Stimulated activated naive CD4-positive, alpha-beta T cell treated with Interleukin-2 at 50 U/mL for 16 hours (primary cell): ENCODE measurements at regions not wholly inside any gene's neighbourhood (a gene's known extent, or its start where the extent isn't known, plus 50 kb on each side); places are given as distances from the start of the nearest gene placed in this dataset.

Experiments used
- DNase-seq: peaks from one replicate; lab custom pipeline; 2025; lab: John Stamatoyannopoulos, UW

GRCh38 chr1:221845650-221846371 lies 103.9 kb upstream of the DUSP10 start:
- DNase-seq: no peak

DNA sequence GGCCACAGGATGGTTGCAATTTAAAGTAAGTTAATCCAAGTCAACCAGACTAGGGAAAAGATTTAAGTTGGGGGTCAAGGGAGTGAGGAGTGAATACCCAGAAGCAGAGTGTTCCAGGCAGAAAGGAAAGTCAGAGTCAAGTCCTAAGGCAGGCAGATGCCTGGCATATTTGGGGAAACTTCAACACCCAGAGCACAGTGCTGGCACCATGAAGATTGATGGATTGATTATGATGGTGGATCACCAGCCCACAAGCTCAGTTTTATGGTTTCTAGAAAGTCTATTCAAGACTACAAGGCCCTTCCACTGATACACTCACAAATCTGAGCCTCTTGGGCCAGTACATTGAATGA lies 100.1 kb upstream of the DUSP10 start:
- DNase-seq: no peak

- DNase-seq: no peak
Observed at GRCh38 chr1:221841251-221841982, 99.5 kb upstream of the DUSP10 start.

- DNase-seq: no peak
Observed at GRCh38 chr1:221840511-221841243, 98.8 kb upstream of the DUSP10 start.

DNA sequence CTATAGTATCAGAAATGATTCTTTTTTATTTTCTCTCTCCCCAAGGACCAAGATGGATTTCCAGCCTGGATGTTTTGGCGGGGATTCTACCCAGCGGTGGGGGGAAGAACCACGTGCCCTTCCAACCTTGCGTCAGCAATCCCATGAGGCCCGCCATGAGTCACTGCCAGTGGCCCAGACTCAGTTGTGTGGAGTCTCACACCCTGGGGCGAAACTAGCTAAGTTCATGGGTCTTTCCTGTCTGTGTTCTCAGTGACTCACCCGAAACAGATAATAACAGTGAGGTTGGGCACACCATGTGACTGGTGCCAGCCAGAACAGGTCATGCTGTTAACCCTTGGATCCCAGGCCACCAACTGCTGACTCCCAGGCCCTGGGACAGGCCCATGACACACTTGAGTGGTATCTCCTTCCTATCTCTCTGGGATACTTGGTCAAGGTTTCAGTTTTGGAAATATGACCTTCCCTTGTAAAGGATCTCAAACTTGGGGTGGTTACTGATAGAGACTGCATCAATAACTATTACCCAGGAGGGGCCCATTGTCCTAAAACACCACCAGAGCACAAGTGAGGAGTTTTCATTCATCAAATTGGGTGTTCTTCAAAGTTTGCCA lies 98.0 kb upstream of the DUSP10 start:
- peak; percentile 82 for DNase-seq

DNA sequence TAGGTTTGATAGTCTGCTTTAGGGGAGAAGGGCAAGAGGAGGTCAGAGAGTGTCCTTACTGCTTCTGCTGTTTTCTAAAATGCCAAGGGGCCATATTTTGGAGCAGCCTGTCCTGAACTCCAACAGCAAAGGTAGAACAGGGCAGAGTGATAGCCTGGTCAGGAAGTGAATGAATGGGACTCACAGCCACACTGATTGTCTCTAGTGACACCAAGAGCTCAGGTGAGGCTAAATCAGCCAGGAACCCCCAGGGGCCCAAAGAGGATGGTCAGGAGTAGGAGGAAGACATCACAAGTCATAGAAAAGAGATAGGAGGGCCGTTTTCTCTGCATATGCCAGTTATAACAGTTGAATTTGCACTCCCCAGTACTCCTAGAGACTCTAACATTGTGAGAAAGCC lies 97.4 kb upstream of the DUSP10 start:
- no peak for DNase-seq

DNA sequence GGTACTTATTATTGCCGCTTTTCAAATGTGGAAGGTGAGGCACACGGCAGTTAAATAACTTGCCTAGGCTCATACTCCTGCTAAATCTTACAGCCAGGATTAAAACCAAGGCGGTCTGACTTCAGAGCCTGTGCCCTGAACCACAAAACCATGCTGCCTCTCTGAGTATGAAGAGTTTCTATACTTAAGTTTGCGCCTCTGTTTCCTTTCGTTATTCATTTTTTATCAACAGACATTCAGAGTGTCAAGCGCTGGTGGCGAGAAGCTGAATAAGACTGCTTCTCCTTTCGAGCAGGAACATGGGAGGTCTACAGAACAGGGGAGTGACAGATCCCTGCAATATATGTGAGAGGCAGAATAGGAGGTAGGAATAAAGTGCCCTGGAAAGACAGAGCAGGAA lies 96.0 kb upstream of the DUSP10 start:
- DNase-seq: no peak

- DNase-seq: no peak
Observed at GRCh38 chr1:221834698-221835513, 93.0 kb upstream of the DUSP10 start.

GRCh38 chr1:221832617-221833016 lies 90.7 kb upstream of the DUSP10 start:
- DNase-seq: no peak

- DNase-seq: no peak
Observed at GRCh38 chr1:221832151-221832550, 90.3 kb upstream of the DUSP10 start.

DNA sequence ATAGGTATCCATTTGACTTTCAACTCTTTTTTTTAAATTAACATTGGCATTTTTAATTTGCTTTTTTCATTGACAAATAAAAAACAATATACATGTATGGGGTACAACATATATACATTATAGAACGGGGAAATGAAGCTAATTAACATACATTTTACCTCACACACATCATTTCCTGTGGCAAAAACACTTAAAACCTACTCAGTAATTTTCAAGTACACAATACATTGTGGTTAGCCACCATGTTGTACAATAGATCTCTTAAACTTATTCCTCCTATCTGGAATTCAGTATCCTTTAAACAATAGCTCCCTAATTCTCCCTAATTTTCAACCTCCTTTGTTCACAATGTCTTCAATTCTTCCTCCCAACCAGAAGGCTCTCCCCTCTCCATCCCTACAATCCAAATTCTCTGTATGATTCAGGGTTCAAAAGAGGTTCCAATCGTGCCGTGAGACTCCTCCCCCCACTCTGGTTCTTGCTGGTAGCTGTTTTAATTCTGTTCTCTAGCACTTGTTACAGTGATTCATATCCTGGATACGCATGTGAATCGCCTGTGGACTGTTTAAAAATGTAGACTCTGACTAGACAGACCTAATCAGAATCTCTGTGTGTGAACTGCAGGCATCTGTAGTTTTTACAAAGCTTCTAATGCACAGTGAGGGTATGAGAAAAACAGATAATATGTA lies 87.6 kb upstream of the DUSP10 start:
- peak; percentile 62 for DNase-seq

DNA sequence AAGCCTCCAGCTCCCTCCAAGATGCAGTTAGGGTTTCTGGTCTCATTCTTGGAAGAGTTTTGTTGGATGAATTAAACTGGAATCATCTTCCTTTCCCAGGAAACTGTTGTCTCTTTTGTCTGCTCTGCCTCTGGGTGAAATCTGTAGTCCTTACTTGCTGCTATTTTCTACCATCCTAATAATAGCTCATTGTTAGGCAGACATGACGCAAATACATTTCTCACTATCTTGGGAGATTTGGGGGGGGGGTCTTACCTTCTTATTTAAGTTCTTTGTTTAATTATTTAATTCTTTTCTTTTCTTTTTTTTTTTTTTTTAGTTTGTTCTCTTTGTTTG lies 85.4 kb upstream of the DUSP10 start:
- no peak for DNase-seq

- DNase-seq: no peak
Observed at GRCh38 chr1:221824909-221825308, 83.0 kb upstream of the DUSP10 start.

DNA sequence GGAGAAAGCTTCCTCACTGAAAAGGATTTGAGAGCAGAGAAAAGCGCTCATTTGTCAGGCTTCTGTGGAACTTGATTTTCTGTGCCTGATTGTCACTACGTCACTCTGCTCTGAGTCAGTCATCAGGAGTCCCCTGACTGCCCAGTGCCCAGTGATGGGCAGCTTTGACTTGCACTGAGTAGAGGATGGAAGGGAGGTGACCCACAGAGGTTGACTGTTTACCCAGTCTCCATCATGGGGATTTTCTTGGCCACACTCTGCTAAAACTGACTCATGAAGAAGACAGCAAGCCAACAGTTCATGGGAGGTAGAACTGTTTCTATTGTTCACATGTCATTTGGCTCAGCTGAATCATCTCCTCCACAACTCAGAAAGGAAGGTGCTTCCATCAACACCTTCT lies 82.1 kb upstream of the DUSP10 start:
- no peak for DNase-seq

GRCh38 chr1:221823561-221823960 lies 81.7 kb upstream of the DUSP10 start:
- DNase-seq: no peak

DNA sequence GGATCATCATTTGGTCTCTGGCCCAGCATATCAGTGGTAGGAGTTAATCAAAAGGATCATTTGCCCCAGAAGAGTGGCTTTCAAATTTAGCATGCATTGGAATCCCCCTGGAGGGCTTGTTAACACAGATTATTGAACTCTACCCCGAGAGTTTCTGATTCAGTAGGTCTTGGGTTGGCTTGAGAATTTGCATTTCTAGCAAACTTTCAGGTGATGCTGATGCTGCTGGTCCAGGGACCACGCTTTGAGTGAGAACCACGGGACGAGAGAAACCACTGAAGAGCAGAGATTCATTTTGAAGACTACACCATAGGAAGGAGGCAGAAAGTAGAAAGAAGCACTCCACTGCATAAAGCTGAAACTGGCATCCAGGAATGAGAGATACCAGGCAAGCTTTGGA lies 81.3 kb upstream of the DUSP10 start:
- no peak for DNase-seq

GRCh38 chr1:221822591-221822990 lies 80.7 kb upstream of the DUSP10 start:
- DNase-seq: no peak

DNA sequence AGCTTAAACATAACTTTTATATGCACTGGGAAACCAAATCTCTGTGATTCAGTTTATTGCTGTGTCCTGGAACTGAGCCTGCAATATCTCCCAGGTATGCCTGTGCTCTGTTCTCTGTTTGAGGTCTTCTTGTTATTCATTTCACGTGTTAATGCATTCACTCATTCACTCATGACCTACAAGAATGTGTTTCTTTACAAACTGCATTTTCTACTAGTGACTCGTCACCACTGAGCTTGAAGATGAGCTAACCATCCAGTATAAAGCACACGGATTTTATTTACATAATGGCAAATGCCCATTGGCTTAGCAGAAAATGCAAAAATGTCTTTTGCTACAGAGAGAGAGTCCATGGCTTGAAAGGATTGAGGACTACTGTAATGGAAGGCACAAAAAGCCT lies 75.0 kb upstream of the DUSP10 start:
- DNase-seq: no peak

- DNase-seq: no peak
Observed at GRCh38 chr1:221815660-221816059, 73.8 kb upstream of the DUSP10 start.

DNA sequence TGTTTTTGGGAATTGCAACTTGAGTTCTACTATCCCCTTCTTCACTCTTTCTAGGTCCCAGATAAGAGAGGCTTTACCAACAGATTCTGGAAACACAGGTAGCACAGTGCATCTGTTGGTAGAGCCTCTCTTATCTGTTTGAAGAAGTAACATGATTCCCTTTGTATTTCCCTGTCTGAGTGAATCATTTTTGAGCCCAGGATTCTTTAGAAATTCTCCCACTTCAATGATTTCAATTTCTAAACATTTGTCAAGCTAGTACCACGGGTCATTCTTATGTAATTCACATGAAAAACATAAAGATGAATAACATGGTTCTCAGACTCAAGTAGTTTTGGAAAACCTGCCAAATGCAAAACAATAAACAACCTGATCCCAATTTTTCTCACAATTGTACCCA lies 72.0 kb upstream of the DUSP10 start:
- no peak for DNase-seq

- no peak for DNase-seq
Observed at GRCh38 chr1:221812905-221813597, 71.2 kb upstream of the DUSP10 start.
